GM19035 (cell line): ENCODE measurements at regions not wholly inside any gene's neighbourhood (a gene's known extent, or its start where the extent isn't known, plus 50 kb on each side); places are given as distances from the start of the nearest gene placed in this dataset.
"Not testable (repeated sequence)": the region's sequence is repeated elsewhere in the genome, so short reads cannot be mapped to it uniquely, and the experiment has no call there.

Experiments
- ATAC-seq: cut with Tn5 transposase; IDR thresholded peaks from one replicate; pipeline ENCODE4 v1.9.1; 2021; ENCODE audit not compliant: unreplicated experiment

DNA sequence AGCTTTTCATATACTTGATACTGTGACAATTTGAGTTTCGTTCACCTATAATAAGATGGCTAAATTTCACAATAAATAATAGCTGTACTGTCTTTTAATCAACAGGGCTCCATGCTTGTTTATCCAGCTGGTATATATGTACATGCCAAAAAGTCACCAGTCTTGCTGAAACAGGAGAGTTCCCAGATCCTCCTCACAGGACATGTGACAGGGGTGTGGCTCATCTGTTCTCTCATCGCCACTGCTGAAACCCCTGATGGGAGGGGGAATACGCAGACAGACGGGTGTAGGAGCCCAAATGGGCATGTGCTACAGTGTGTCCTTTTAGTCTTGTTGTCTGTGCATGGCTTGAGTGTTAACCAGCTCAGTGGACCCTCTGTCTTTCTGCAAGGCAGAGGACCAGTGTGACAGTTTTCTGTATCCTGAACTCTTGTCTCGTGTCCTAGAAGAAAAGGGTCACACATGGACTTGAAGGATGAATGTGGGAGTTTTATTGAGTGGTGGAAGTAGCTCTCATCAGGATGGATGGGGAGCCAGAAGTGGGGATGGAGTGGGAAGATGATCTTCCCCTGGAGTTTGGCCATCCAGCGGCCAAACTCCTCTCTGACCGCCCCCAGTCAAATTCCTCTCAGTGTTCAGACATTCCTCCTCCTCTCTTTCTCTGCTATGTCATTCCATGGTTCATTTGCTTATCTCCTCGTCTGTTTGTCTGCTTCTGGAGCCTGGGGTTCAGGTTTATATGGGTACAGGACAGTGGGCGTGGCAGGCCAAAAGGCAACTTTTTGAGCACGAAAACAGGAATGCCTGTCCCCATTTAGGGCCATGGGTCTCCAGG, 113.1 kb upstream of the NECTIN3 start:
- ATAC-seq, result no peak

DNA sequence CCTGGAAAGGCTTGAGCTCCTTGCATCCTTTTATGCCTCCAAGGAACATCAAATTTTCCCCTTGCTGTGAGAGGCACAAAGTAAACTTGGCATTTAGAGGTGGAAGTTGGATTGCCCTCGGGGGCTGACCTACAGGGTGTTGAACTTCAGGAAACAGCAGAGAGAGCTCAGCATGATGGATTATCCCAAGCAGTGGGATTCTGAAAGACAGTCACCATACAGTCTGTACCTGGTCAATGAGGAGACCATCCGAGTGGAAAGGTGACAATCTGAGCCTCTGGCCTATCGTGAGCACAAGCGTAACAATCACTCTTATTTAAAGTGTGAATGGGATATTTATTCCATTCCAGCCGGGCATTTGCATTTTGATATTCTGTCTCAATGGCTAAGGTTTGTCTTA, 105.6 kb upstream of the NECTIN3 start:
- ATAC-seq, result no peak

DNA sequence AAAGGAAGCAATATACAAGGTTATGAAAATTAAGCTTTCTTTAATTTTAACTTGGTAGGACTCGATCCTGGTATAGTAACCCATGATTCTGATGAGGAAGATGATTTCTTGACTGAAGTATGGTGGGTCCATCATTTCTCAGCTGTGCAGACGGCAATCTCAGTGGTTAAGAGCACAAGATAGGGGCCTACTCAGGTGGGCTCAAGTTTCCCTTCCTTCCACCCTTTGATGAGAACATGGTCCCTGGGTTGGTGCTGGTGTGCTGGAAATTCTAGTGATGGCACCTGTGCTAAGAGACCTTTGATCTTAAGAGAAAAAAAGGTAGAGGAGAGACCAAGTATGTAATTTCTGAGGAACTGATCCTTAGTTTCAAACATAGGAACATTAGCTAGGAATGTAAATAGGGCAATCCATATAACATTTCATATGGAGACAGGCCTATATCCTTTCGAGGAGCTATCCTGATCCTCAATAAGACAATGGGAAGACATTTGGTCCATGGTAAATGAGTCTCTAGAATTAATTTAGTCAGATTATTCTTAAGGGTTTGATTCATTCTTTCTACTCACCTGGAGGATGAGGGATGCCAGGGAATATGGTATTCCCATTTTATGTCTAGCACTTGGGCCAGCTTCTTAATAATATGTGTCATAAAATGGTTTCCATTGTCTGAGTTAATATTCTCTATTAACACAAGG, 104.5 kb upstream of the NECTIN3 start:
- no peak for ATAC-seq

DNA sequence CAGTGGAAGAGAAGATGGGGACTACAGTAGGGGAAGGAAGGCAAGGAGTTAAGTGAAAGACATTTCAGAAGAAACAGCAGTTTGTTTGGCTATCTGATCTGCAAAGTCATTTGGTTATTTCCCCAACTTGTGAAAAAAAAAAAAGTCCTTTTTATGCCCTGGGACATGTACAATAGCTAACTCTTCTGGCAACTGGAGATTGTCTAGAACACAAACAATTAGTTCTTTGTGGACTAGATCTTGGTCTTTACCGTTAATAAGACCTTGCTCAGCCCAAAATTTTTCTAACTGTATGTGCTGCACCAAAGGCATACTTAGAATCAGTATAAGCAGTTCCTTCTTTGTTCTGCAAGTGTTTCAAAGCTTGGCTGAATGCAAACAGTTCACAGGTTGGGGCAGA, 103.5 kb upstream of the NECTIN3 start:
- no peak for ATAC-seq

DNA sequence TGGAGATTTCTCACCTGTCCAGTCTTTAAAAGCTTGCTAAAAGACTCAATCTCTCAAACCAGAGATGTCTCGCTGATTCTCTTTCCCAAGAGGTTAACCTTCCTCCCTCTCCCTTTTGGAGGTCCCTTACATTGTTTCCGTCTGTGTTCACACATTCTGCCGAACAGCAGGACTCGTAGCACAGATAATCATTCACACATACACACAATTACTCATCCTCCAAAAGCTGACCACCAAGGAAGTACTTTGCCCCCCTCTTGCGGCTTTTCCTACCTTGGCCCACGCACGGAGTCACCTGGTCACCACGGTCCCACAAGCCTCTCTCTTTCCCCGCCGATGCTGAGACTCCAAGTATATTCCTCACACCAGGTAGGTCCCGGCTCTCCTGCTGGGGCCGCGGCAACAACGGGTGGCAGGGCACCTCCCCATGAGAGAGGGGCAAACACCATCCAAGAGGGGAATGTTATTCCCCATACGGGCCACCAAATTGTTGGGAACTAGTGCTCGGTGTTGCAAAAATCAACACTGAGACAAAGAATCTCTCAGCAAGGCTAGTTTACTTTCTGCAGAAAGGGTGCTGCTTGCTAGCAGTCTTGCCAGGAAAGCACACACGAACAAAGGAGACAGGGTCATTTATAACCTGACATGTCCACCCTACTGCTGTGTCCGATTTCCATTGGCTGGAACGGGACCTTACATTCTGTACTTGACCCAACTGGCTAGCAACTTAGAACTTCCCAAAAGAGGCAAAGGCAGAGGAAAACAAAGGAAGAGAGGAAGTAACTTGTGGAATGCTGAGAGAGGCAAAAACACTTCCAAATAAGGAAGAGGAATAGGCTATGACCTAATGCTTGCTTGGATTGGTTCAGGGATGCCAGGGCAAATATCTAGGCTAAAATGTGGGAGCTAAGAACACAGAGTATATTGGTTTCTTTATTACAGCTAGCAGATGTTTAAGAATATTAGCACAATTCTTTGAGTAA, 102.1 kb upstream of the NECTIN3 start:
- no peak for ATAC-seq

DNA sequence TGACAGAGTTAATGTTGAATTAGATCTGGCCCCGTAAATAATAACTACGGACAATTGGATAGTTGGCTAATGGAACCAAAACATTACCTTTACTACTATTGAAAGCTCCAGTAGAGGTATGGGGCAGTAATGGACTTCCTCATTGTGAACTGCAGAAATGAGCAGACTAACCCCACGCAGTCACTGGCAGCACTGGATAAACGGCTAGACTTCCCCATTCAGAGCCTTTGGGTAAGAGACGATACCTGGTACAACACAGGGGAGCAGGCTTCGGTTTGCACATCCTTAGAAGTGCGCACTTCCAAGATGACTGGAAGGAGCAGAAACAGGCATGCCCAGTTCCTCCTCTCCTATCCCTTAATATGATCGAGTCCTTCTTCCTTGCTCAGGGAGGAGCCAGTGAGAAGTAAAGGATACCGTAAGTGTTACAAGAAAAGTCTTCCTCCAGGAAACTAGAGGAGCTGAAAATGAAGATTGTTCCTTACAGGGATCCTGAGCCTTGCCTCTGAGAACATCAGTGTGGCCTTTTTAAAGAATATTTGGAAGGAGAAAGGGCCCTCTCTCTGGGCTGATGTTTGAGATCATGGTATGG, 100.5 kb upstream of the NECTIN3 start:
- ATAC-seq, result no peak

DNA sequence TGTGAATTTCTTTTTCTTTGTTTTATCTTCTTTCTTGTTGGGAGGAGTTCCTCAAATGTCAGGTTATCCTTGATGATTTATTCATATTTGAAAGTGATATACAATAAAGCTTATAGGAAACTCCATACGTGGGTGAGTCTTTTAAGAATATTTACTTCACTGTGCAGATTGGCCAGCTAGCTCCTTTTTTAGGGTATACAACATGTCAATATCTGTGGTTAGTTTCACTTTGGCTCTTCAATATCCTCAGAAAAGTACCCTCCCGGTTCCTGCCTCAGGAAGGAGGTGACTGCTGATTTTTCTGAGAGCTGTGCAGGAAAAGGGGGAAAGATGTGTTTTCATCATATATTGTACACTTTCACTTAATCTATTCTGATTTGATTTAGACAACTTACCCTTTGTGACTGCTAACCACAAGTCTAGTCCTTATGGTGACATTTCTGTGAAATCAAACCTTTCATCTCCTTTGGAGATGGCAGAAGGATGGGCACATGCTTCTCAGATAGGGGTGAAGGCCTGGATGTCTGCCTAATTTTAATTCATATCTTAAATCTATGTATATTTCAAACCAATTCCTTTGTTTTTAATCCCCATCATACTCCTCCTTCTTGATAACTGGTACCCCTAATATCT, 98.2 kb upstream of the NECTIN3 start:
- ATAC-seq, result no peak

DNA sequence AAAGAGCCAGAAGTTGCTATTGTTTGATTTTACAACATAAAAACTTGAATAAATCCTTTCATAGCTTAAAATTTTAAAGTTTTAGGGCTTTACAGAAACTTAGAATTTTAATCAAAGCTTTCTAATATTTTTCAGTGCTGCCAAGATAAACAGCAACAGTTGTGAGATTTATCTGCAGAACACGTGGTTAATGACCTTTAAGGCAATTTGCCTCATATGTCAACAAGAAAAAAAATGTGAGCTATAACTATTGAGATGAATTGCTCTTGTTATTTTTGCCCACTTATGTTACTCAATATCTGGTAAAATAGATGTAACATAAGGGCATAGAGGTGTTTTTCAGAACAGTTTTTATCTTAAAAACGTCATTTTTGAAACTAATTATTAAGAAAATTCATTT, 96.7 kb upstream of the NECTIN3 start:
- no peak for ATAC-seq

DNA sequence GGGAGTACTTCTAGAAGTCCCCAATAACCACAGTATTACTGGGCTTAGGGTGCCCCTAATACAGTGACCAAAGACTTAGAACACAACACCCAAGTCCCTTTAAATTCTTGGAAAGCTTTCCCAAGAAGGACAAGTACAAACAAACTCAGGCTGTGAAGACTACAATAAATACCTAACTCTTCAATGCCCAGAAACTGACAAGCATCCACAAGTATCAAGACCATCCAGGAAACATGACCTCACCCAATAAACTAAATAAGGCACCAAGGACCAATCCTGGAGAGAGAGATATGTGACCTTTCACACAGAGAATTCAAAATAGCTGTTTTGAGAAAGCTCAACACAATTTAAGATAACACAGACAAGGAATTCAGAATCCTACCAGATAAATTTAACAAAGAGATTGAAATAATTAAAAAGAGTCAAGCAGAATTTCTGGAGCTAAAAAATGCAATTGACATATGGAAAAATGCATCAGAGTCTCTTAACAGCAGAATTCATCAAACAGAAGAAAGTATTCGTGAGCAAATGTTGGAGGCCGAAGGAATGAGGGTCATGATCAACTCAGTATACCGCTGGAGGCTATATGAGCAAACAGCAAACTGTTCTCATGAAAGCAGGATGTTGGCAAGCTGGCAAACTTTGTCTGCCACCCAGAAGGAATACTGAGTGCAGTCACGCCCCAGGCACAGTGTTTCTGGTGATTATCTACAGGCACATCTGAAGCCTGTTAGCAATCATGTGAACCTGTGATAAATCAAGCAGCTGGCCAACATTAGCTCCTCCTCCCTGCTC, 87.0 kb upstream of the NECTIN3 start:
- no peak for ATAC-seq

DNA sequence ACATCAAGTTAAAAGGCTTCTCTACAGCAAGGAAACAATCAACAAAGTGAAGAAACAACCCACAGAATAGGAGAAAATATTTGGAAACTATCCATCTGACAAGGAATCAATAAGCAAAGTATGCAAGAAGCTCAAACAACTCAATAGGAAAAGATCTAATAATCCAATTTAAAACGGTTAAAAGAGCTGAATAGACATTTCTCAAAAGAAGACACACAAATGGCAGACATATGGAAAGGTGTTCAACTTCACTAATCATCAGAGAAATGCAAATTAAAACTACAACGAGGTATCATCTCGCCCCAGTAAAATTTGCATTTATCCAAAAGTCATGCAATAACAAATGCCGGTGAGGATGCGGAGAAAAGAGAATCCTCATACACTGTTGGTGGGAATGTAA, 82.2 kb upstream of the NECTIN3 start:
- no peak for ATAC-seq

DNA sequence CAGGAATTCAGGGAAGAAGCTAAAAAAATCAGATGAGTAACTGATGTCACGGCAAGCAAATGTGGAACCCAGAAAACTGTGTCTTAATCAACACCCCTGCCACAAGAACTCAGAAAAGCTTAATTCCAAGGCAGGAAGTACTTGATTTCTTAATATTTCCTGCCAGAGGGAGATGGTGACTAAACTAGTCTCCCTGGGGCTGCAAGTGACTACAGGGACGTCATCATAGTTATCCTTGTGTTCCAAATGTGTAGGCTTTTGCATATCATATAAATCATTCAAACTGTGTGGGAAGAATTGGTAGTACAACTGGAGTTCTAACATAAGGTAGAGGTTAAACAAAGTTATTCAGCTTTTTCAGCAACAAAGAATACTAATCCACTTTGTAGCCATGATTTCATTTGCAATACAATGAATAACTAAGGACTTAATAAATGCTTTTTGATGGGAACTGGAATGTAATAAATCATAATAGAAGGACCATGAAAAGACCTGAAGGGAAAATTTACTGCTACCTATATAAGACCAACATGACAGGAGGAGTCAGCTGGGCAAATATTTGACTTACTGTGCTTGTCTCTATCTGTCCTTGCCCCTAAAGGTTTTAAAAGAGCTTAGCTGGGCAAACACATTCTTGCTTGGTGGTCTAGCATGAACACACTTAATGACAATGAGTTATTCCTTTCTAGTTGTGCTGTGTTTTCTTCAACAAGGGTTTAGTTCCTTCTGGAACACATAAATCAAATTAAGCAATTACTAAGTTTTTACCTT, 76.0 kb upstream of the NECTIN3 start:
- ATAC-seq, result no peak

DNA sequence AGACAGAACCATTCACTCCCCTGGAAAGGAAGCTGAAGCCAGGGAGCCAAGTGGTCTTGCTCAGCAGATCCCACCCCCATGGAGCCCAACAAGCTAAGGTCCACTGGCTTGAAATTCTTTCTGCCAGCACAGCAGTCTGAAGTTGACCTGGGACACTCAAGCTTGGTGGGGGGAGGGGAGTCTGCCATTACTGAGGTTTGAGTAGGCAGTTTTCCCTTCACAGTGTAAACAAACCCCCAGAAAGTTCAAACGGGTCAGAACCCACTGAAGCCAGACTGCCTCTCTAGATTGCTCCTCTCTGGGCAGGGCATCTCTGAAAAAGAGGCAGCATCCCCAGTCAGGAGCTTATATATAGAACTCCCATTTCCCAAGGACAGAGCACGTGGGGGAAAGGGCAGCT, 72.8 kb upstream of the NECTIN3 start:
- not testable (repeated sequence) for ATAC-seq

DNA sequence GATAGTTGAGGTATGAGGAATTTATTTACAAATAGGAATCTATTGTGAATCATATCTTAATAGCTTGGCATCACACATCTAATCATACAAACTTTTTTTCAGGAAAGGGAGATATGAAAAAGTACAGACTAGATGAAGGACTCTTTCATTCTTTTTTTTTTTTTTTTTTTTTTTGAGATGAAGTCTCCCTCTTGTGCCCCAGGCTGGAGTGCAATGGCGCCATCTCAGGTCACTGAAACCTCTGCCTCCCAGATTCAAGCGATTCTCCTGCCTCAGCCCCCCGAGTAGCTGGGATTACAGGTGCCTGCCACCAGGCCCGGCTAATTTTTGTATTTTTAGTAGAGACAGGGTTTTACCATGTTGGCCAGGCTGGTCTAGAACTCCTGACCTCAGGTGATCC, 65.1 kb upstream of the NECTIN3 start:
- ATAC-seq, result not testable (repeated sequence)

DNA sequence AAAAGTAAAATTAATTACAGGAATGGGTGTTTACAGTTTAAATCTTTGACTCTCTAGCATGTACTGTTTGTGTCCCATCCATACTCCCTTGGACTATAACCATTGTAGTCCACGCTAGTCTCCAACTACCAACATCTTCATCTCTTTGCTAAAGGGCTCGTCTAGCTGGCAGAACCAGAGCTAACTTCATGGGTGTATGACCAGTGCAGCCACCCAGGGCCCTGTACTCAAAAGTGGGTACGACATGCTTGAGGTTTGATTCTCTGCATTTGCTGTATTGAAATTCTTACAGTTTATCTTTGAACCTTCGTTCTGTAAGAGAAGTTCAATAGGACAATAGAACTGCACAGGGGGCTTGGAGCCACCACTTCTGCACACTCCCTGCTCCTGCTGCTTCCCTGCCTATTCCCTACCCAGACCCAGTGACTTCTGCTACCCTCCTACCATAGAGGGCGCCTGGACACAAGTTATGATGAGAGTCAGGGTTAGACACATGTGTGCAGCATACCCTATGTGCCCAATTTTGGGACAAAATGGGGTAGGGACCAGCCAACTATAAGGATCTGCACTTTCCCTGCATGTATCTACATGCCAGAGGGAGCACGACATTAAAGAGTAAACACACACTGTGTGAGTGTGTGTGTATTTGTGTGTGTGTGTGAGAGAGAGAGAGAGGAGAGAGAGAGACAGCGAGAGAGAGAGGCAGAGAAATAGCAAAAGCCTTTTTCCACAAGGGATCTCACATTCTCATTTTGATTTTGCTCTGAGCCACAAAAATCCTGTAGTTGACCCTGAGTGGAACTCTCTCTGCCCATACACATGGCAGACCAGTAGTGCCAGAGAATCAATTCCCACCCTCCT, 59.0 kb upstream of the NECTIN3 start:
- no peak for ATAC-seq
